Glutamatergic neuron (in vitro differentiated cells): ENCODE measurements at regions not wholly inside any gene's neighbourhood (a gene's known extent, or its start where the extent isn't known, plus 50 kb on each side); places are given as distances from the start of the nearest gene placed in this dataset.

Experiments used
- DNase-seq: peaks from one replicate; pipeline ENCODE4 v3.0.0; 2022
- H3K27ac Mint-ChIP-seq: one replicate; pipeline ENCODE4 v1.8.0; 2020; ENCODE audit warnings: mild to moderate bottlenecking, mixed read lengths, inconsistent platforms; ENCODE audit not compliant: unreplicated experiment
- H3K27me3 Mint-ChIP-seq: one replicate; pipeline ENCODE4 v1.8.0; 2020; ENCODE audit warnings: mild to moderate bottlenecking, moderate library complexity, mixed read lengths, inconsistent platforms; ENCODE audit not compliant: unreplicated experiment
- H3K36me3 Mint-ChIP-seq: one replicate; pipeline ENCODE4 v1.8.0; 2020; ENCODE audit warnings: mild to moderate bottlenecking, mixed read lengths, inconsistent platforms; ENCODE audit not compliant: unreplicated experiment
- H3K4me1 Mint-ChIP-seq: one replicate; pipeline ENCODE4 v1.8.0; 2020; ENCODE audit warnings: mild to moderate bottlenecking, low read depth, mixed read lengths, inconsistent platforms; ENCODE audit not compliant: unreplicated experiment
- H3K4me3 Mint-ChIP-seq: one replicate; pipeline ENCODE4 v1.8.0; 2020; ENCODE audit warnings: mild to moderate bottlenecking, mixed read lengths, inconsistent platforms; ENCODE audit not compliant: unreplicated experiment
- H3K9me3 Mint-ChIP-seq: one replicate; pipeline ENCODE4 v1.8.0; 2020; ENCODE audit warnings: mild to moderate bottlenecking, moderate library complexity, mixed read lengths, inconsistent platforms; ENCODE audit not compliant: unreplicated experiment
- TF ChIP-seq, protein P1 (sequence below): fragments of 200-600 bp; sonication (generic); IDR thresholded peaks from one replicate; pipeline ENCODE4 v1.5.0; 2021; ENCODE audit not compliant: partially characterized antibody, unreplicated experiment

DNA sequence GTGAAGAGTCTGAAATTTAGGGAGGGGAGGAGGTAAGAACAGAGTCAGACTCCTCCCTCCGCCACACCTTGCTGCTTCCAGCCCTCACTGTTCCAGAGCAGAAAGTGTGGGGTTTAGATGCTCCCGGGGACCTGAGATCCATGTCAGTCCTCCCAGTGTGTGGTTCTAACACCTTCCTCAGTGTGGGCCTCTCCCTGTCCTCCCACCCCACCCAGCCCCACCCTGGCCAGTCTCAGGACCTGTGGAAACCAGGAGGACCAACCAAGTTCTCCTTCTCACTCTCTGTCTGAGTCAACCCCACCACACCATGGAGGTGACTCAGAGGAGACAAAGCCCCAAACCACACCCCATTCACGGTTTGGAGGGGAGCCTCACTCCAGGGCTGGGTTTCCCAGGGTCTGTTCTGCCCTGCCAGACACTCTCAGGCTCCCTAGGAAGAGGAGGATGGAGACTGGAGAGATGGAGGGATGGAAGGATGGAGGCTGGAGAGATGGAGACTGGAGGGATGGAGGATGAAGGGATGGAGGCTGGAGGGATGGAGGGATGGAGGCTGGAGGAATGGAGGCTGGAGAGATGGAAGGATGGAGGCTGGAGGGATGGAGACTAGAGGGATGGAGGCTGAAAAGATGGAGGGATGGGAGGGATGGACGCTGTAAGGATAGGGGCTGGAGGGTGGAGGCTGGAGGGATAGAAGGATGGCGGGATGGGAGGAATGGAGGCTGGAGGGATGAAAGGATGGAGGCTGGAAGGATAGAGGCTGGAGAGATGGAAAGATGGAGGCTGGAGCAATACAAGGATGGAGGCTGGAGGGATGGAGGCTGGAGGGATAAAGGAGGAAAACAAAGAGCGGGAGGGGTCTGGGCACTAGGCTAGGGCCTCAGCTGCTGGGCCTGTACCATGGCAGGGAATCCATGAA, 100.9 kb upstream of the RUNX3 start:
- Mint-ChIP-seq H3K36me3 (no peaks in the 10 kb centered on the region), H3K27me3 (peaks cover 2% of the 10 kb centered on the region), H3K4me1 (peaks cover 2% of the 10 kb centered on the region), H3K4me3 (no peak overlapping the region), H3K9me3 (no peaks in the 10 kb centered on the region), H3K27ac (no peak overlapping the region)
- DNase-seq = no peak
- TF ChIP-seq, protein P1, sequence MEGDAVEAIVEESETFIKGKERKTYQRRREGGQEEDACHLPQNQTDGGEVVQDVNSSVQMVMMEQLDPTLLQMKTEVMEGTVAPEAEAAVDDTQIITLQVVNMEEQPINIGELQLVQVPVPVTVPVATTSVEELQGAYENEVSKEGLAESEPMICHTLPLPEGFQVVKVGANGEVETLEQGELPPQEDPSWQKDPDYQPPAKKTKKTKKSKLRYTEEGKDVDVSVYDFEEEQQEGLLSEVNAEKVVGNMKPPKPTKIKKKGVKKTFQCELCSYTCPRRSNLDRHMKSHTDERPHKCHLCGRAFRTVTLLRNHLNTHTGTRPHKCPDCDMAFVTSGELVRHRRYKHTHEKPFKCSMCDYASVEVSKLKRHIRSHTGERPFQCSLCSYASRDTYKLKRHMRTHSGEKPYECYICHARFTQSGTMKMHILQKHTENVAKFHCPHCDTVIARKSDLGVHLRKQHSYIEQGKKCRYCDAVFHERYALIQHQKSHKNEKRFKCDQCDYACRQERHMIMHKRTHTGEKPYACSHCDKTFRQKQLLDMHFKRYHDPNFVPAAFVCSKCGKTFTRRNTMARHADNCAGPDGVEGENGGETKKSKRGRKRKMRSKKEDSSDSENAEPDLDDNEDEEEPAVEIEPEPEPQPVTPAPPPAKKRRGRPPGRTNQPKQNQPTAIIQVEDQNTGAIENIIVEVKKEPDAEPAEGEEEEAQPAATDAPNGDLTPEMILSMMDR = no peak

DNA sequence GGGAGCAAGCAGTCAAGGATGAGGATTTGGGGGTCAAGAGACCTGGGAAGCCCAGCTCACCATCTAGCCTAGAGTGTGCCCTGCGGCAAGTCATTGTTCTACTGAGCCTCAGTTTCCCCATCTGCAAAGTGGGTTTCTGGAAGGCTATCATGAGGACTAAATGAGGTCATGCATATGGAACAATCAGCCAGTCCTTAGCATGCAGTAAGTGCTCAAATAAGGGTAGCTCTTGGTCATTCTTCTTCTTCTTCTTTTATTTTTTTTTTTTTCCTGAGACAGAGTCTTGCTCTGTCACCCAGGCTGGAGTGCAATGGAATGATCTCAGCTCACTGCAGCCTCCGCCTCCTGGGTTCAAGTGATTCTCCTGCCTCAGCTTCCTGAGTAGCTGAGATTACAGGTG, 99.9 kb upstream of the RUNX3 start:
- Mint-ChIP-seq H3K36me3 (no peaks in the 10 kb centered on the region), H3K27ac (no peak overlapping the region), H3K27me3 (peaks cover 2% of the 10 kb centered on the region), H3K9me3 (no peaks in the 10 kb centered on the region), H3K4me3 (no peak overlapping the region), H3K4me1 (peaks cover 2% of the 10 kb centered on the region)
- no peak for DNase-seq
- TF ChIP-seq, protein P1 = no peak

DNA sequence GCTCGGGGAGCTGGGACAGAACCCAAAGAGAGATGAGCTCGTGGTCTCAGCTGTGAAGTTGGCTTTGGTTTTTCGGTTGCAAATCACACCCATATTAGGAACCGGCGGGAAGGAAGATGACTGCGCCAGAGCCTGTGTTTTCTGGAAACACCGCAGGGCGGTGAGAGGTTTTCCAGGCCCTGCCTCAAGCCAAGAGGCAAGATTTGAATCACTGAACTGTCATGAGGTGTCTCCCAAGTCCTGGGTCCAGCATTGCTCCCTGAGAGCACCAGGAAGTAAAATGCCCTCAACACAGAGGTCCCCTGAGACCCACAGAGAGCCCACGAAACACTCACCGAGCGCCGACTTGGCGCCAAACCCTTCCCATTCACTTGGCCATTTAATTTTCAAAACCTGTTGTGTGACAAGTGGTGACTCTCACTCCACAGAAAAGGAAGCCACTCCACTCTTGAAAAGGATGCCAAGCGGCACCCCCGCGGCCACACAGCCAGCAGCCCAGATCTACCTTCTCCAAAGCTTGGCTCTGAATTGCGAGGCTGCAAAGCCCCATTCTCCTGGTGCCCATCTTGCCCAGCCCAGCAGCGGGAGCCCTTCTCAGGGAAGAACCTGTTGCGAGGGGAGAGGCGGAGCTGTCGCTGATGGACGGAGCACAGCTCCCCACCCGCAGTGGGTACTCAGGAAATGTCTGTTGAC, 99.0 kb upstream of the RUNX3 start:
- Mint-ChIP-seq H3K36me3 (no peaks in the 10 kb centered on the region), H3K4me1 (peaks cover 2% of the 10 kb centered on the region), H3K9me3 (no peaks in the 10 kb centered on the region), H3K27ac (no peak overlapping the region), H3K27me3 (peaks cover 2% of the 10 kb centered on the region), H3K4me3 (no peak overlapping the region)
- TF ChIP-seq, protein P1 = no peak
- no peak for DNase-seq

DNA sequence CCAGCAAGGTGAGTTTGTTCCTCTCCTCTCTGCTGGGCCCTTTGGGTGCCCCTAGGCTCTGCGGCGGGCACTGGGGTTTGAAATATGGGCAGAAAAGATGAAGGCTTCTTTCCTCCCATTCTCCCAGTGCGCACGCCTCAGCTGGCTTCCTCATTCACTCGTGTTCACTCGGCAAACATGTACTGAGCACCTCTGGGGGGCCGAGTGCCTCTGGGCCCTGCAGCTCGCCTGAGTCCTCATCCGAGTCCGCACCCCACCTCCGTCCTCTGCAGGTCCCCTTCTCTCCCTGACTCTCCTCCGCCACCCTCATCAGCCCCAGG, 98.5 kb upstream of the RUNX3 start:
- no peak overlapping the region for H3K4me3 Mint-ChIP-seq
- H3K27me3 Mint-ChIP-seq = peaks cover 2% of the 10 kb centered on the region
- no peak for DNase-seq
- peaks cover 2% of the 10 kb centered on the region for H3K4me1 Mint-ChIP-seq
- no peaks in the 10 kb centered on the region for H3K36me3 Mint-ChIP-seq
- H3K9me3 Mint-ChIP-seq = no peaks in the 10 kb centered on the region
- TF ChIP-seq, protein P1 = no peak
- no peak overlapping the region for H3K27ac Mint-ChIP-seq
